ENCODE measurements at regions not wholly inside any gene's neighbourhood (a gene's known extent, or its start where the extent isn't known, plus 50 kb on each side); places are given as distances from the start of the nearest gene placed in this dataset.

GRCh38 chr4:10738826-10739489 is 54.4 kb upstream of the CLNK start:
- H3K36me3 Mint-ChIP-seq (ENCODE audit: insufficient read depth in 2 of 2) = peaks cover 0 to 2% of the 10 kb centered on the region in 2 donors
- H3K4me1 Mint-ChIP-seq (ENCODE audit: low read depth) = peaks cover 21% of the 10 kb centered on the region
- H3K27ac Mint-ChIP-seq = no peak overlapping the region
- ATAC-seq (replicated peaks in 1 of 2) (no peak), DNase-seq (no peak)
- peaks cover 7% of the 10 kb centered on the region for H3K27me3 Mint-ChIP-seq (ENCODE audit: low read depth)
- H3K4me3 Mint-ChIP-seq = no peak overlapping the region
- peaks cover 0 to 1% of the 10 kb centered on the region in 2 donors for H3K9me3 Mint-ChIP-seq

- H3K9me3 Mint-ChIP-seq = peaks cover 0 to 4% of the 10 kb centered on the region in 2 donors
- H3K4me3 Mint-ChIP-seq = no peak overlapping the region
- H3K36me3 Mint-ChIP-seq (ENCODE audit: insufficient read depth in 2 of 2) = peaks cover 0 to 2% of the 10 kb centered on the region in 2 donors
- H3K27ac Mint-ChIP-seq = no peak overlapping the region
- H3K4me1 Mint-ChIP-seq (ENCODE audit: low read depth) = peaks cover 37% of the 10 kb centered on the region
- peaks cover 7% of the 10 kb centered on the region for H3K27me3 Mint-ChIP-seq (ENCODE audit: low read depth)
- peak; percentile 44 to 49 for ATAC-seq (replicated peaks in 1 of 2)
- peak in 1 of 2 donors; percentile 12 for DNase-seq
These were observed 52.8 kb upstream of the CLNK start for GRCh38 chr4:10737337-10737736.

GRCh38 chr4:10736895-10737294 is 52.3 kb upstream of the CLNK start:
- Mint-ChIP-seq H3K27me3 (ENCODE audit: low read depth) (peaks cover 7% of the 10 kb centered on the region), H3K27ac (no peak overlapping the region)
- ATAC-seq (replicated peaks in 1 of 2) = no peak

GRCh38 chr4:10736266-10736665 is 51.7 kb upstream of the CLNK start:
- Mint-ChIP-seq H3K36me3 (ENCODE audit: insufficient read depth in 2 of 2) (peaks cover 0 to 2% of the 10 kb centered on the region in 2 donors), H3K4me1 (ENCODE audit: low read depth) (peaks cover 47% of the 10 kb centered on the region), H3K4me3 (no peak overlapping the region), H3K9me3 (peaks cover 0 to 4% of the 10 kb centered on the region in 2 donors), H3K27ac (no peak overlapping the region), H3K27me3 (ENCODE audit: low read depth) (peaks cover 7% of the 10 kb centered on the region)
- no peak for ATAC-seq (replicated peaks in 1 of 2)
- no peak for DNase-seq

More at GRCh38 chr4:10736895-10737294, 52.3 kb upstream of the CLNK start:
- Mint-ChIP-seq H3K36me3 (ENCODE audit: insufficient read depth in 2 of 2) (peaks cover 0 to 2% of the 10 kb centered on the region in 2 donors), H3K4me3 (no peak overlapping the region), H3K9me3 (peaks cover 0 to 4% of the 10 kb centered on the region in 2 donors), H3K4me1 (ENCODE audit: low read depth) (peaks cover 41% of the 10 kb centered on the region)
- no peak for DNase-seq

GRCh38 chr4:10734697-10735096 is 50.1 kb upstream of the CLNK start:
- Mint-ChIP-seq H3K4me1 (ENCODE audit: low read depth) (peaks cover 63% of the 10 kb centered on the region), H3K27me3 (ENCODE audit: low read depth) (peaks cover 6% of the 10 kb centered on the region), H3K9me3 (peaks cover 4 to 8% of the 10 kb centered on the region in 2 donors), H3K27ac (no peak overlapping the region), H3K36me3 (ENCODE audit: insufficient read depth in 2 of 2) (peaks cover 0 to 2% of the 10 kb centered on the region in 2 donors), H3K4me3 (peak overlapping the region in 1 of 2 donors; percentile 46)
- ATAC-seq (replicated peaks in 1 of 2) (no peak), DNase-seq (peak in 1 of 2 donors; percentile 27)
